ENCODE measurements at regions not wholly inside any gene's neighbourhood (a gene's known extent, or its start where the extent isn't known, plus 50 kb on each side); places are given as distances from the start of the nearest gene placed in this dataset.
"Not testable (repeated sequence)": the region's sequence is repeated elsewhere in the genome, so short reads cannot be mapped to it uniquely, and the experiment has no call there.

DNA sequence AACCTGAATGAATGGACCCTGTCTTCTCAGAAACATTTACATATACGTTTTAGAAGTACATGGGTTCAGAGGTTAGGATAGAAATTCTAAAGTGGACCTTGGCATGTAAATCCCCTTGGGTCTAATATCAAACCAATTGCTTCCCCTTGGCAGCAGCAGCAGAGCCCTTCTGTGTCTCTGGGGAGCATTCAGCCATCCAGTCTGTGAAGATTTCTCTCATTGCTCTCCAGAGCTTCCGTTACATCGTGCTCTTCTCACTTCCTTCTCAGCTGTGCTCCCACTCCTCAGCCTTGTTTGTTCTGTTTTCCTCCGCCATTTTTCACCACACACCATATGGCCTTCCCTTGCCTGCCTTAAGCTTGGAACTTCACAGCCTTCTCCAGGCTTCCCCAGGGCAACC lies 61.5 kb upstream of the ATP1B1 start:
- TF ChIP-seq, protein P1, sequence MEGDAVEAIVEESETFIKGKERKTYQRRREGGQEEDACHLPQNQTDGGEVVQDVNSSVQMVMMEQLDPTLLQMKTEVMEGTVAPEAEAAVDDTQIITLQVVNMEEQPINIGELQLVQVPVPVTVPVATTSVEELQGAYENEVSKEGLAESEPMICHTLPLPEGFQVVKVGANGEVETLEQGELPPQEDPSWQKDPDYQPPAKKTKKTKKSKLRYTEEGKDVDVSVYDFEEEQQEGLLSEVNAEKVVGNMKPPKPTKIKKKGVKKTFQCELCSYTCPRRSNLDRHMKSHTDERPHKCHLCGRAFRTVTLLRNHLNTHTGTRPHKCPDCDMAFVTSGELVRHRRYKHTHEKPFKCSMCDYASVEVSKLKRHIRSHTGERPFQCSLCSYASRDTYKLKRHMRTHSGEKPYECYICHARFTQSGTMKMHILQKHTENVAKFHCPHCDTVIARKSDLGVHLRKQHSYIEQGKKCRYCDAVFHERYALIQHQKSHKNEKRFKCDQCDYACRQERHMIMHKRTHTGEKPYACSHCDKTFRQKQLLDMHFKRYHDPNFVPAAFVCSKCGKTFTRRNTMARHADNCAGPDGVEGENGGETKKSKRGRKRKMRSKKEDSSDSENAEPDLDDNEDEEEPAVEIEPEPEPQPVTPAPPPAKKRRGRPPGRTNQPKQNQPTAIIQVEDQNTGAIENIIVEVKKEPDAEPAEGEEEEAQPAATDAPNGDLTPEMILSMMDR (IDR thresholded peaks at IDR 0.05; ENCODE audit: low read depth, low read length): no peak
- DNase-seq (ENCODE audit: extremely low read depth, low read depth): no peak

DNA sequence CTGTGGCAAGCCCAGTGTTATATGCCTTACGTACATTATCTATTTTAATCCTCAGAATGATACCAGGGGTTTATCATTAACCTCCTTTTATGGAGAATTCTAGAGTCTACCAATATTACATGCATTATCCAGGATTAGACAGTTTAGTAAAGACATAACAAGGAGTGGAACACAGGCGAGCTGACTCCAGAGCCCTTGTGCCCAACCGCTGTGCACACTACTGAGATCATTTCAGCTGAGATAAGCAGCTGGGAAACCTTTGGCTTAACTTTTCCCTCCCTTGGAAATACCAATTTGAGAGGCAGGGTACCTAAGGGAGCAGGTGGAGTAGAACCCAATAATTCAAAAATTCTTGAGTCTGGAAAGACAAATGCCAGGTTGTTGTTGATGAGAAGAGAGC lies 59.8 kb upstream of the ATP1B1 start:
- TF ChIP-seq, protein P1 (IDR thresholded peaks at IDR 0.05; ENCODE audit: low read depth, low read length): no peak
- no peak for DNase-seq (ENCODE audit: extremely low read depth, low read depth)

DNA sequence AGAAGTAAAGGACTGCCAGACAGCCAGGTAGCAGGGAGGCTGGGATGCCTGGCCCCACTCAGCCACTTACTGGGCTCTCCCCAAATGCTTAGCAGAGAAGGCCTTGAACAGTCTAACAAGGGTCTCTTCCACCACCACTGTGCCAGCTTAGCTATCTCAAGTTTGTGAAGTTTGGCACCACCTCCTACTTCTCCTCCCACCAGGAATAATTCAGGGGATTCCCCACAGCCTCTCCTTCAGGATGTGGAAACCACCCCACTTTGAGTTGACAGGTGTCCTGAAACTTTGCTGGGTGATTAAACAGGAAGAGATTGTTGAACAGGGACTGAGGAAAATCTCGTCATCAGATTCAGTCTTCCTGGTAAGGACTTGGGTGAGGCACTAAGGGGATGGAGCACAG lies 59.4 kb upstream of the ATP1B1 start:
- DNase-seq (ENCODE audit: extremely low read depth, low read depth): no peak
- TF ChIP-seq, protein P1 (IDR thresholded peaks at IDR 0.05; ENCODE audit: low read depth, low read length): no peak

DNA sequence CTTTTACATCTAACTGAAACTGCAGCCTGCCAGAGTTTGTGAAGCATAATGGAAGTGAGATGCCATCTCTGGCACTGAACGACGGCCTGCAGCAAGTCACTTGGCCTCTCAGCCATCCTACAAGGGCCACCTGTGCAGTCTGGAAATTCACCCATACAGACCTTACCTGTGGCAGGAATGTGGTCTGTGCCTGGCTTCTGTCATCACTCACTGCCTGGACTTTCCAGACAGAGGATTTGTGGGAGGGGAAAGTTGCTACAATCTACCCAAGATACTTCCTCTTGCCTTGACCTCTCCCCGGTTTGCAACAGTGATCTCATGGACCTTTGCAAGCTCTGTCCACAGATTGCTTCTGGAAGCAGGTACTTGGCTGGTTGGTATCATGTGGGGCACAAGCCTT lies 58.4 kb upstream of the ATP1B1 start:
- TF ChIP-seq, protein P1 (IDR thresholded peaks at IDR 0.05; ENCODE audit: low read depth, low read length): no peak
- DNase-seq (ENCODE audit: extremely low read depth, low read depth): no peak

DNA sequence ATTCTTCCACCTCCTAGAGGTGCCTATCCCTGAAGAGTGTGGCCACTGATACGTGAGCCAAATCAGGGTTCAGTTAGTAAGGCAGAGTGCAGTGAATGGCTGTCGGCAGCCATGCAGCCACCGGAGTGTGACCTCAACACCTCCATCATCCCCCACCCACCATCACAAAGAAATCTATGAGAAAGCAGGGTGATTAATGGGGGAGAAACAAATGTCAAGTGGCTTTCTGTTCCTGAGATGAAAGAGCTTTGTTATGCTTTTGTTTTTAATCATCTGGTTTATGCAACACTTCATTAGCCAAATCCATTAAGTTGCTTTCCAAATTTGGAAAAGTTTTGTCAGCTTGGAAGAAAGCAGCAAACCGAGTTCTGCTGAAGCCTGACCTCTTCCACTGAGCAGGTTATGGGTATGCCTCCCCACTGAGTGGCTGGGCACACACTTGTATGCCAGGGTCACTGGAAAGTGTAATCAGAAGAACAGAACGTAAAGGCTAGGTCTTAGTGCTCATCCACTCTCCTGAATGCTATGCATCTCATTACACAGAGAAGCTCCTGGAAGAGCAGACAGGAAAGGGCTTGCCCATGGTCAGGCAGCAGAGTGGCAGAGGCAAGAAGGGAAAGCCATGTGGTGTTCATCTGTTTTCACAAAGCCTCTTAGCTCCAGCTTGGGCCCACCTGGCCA lies 57.1 kb upstream of the ATP1B1 start:
- TF ChIP-seq, protein P1 (IDR thresholded peaks at IDR 0.05; ENCODE audit: low read depth, low read length): no peak
- no peak for DNase-seq (ENCODE audit: extremely low read depth, low read depth)

DNA sequence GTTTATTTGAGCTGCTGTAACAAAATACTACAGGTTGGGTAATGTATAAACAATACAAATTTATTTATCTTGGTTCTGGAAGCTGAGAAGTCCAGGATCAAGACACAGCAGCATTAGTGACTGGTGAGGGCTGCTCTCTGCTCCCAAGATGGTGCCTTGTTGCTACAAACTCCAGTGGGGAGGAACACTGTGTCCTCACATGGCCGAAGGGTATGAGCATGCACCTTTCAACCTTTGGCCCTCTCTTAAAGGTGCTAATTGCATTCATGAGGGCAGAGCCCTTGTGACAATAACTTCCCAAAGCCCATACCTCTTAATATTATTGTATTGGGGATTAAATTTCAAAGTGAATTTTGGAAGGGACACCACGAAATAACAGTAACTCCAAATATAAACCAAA lies 55.3 kb upstream of the ATP1B1 start:
- TF ChIP-seq, protein P1 (IDR thresholded peaks at IDR 0.05; ENCODE audit: low read depth, low read length): no peak

DNA sequence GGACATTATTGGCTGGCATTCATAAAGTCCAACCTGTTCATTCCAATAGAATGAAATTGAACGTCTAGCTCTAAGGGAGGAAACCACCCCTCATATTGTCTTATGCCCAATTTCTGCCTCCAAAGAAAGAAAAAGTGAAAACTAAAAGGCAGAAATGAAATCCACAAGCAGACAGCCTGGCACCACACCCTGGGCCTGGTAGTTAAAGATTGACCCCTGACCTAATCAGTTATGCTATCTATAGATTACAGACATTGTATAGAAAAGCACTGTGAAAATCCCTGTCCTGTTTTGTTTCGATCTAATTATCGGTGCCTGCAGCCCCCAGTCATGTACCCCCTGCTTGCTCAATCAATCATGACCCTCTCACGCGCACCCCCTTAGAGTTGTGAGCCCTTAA lies 54.3 kb upstream of the ATP1B1 start:
- DNase-seq (ENCODE audit: extremely low read depth, low read depth): not testable (repeated sequence)

More for the DNA sequence above, 55.3 kb upstream of the ATP1B1 start:
- no peak for DNase-seq (ENCODE audit: extremely low read depth, low read depth)

DNA sequence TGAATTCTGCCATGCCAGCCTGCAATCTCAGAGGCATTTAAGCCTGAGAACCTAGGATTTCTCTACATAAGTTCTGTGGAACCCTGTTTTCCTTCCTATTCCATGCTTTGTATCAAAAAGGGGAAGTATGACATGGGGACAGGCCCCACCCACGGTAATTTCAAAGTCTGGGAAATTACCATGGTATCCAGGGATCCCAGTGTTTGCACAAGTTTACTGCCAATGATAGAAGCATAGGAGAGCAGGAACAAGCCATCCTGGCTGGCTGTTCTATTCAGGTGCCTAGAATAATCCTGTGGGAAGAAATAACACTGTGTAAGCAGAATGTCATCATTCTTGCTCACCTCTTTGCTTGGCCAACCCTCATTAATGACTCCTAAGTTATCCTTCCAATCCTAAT lies 53.8 kb upstream of the ATP1B1 start:
- TF ChIP-seq, protein P1 (IDR thresholded peaks at IDR 0.05; ENCODE audit: low read depth, low read length): no peak
- DNase-seq (ENCODE audit: extremely low read depth, low read depth): no peak

Measured in AG09319 (cell line).